Transverse colon (tissue), 4 donors: ENCODE measurements at regions not wholly inside any gene's neighbourhood (a gene's known extent, or its start where the extent isn't known, plus 50 kb on each side); places are given as distances from the start of the nearest gene placed in this dataset.

Experiments
- DNase-seq: peaks from one replicate; pipeline ENCODE4 v3.0.0-alpha.2; 2019
- H3K27ac ChIP-seq, 4 donors: fragments of 200-600 bp; sonication (generic); 2 replicates each; pipeline ENCODE4 v1.5.1; 2016 to 2018; ENCODE audit warnings: inconsistent platforms in 4 of 4
- H3K27me3 ChIP-seq: fragments of 200-600 bp; sonication (generic); 2 replicates; pipeline ENCODE4 v1.5.1; 2017; ENCODE audit warnings: inconsistent platforms
- H3K36me3 ChIP-seq, 4 donors: fragments of 200-600 bp; sonication (generic); 2 replicates each; pipeline ENCODE4 v1.5.1; 2017 to 2019; ENCODE audit warnings: inconsistent platforms in 4 of 4
- H3K4me1 ChIP-seq, 4 donors: fragments of 200-600 bp; sonication (generic); 2 replicates each; pipeline ENCODE4 v1.5.1; 2017 to 2020; ENCODE audit warnings: inconsistent platforms in 4 of 4
- H3K4me3 ChIP-seq, 4 donors: fragments of 200-600 bp; sonication (generic); 1 replicate in 1 of 4; 2 replicates in 3 of 4; pipeline versions ENCODE4 v1.5.1 to v1.6.1; 2017 to 2019; ENCODE audit warnings: inconsistent platforms in 4 of 4
- H3K9me3 ChIP-seq, 2 donors: fragments of 200-600 bp; sonication (generic); 2 replicates each; pipeline ENCODE4 v1.5.1; 2017 to 2019; ENCODE audit warnings: inconsistent platforms in 2 of 2
- EP300 ChIP-seq: sonication (generic); formaldehyde crosslinking; IDR thresholded peaks from one replicate; pipeline ENCODE4 v1.6.1; 2017; ENCODE audit warnings: antibody characterized with exemption, low read depth
- POLR2A ChIP-seq: fragments of 450-650 bp; IDR thresholded peaks from one replicate; pipeline ENCODE4 v1.6.1; 2016; ENCODE audit warnings: antibody characterized with exemption, mild to moderate bottlenecking, moderate library complexity
- POLR2AphosphoS5 ChIP-seq, 3 donors: sonication (generic); formaldehyde crosslinking; IDR thresholded peaks; one replicate each; pipeline ENCODE4 v1.6.1; 2016; ENCODE audit warnings: antibody characterized with exemption in 3 of 3
- whole genome bisulfite sequencing, 2 donors: methylation state at CpG; one replicate each; pipeline ENCODE4 v1.1.5; 2018; ENCODE audit warnings: low coverage in 1 of 2; 5-methylcytosine and 5-hydroxymethylcytosine counted together
- in situ Hi-C, 4 donors: fragments of 200-750 bp; cut with MboI; loops; one replicate each; pipeline versions ENCODE4 v1.15.0 to v1.15.1; 2017; ENCODE audit warnings: low sequenced_read_pairs in 3 of 4, low pct_ligation_motif_present in 1 of 4, low pct_unique_long_range_greater_than_20kb in 1 of 4
- intact Hi-C: fragments of 100-400 bp; cut with DNase I; formaldehyde crosslinking; loops from one replicate; pipeline ENCODE4 v1.15.1; 2023; ENCODE audit warnings: low total_unique reads
- TF ChIP-seq, protein P1 (sequence below), 5 experiments: fragments of 200-600 bp in 3 of 5; fragments of 450-650 bp in 2 of 5; sonication (generic) in 3 of 5; IDR thresholded peaks; 1 replicate in 2 of 5; 2 replicates in 3 of 5; pipeline ENCODE4 v1.5.1; 2016 to 2017; ENCODE audit warnings: antibody characterized with exemption in 5 of 5, inconsistent platforms in 3 of 5, mild to moderate bottlenecking in 2 of 5, moderate library complexity in 1 of 5

DNA sequence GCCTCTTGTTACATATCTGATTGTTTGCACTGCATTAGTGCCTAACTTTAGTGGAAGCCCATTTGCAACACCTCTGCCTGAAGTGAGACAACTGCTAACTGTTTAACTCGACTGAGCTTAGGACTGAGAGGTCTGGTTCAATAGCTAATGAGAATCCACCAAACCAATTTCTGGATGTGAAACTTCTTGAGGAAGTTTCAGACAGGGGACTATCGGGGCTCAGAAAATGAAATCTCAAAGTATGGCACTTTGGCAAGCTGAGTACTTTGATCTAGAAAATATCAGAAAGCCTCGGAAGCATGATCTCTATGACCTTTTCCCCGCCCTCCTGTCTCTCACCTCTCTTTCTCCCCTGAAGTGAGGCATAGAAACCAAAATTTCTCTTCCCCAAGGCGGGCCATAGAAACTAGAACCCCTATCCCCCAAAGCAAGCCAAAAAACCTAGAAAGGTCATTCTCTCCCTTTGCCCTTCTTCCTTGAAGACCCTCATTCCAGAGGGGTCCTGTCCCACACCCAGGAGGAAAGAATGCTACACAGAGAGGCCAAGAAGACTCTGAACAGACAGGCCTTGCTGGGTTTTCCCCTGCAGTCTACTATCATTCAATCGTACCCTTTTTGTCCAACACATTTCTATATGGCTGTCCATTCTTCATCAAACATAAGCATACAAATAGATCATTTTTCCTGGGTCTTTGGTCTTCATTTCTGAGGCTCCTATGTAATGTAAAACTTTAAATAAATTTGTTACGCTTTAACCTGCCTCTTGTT, 69.6 kb upstream of the CREB1 start:
- in situ Hi-C loops: loop anchor here in 1 of 4 donors (10.0 kb wide), 1 partner anchor 115 kb away; no protein-coding TSS in a partner anchor
- 68 to 69% methylated on average over 7 of the region's 7 CpGs for WGBS, 2 donors
- no peaks in the 10 kb centered on the region for H3K27me3 ChIP-seq
- intact Hi-C loops: loop anchor here (10.0 kb wide), 1 partner anchor 765 kb away; no protein-coding TSS in a partner anchor
- DNase-seq: no peak
- TF ChIP-seq, protein P1, sequence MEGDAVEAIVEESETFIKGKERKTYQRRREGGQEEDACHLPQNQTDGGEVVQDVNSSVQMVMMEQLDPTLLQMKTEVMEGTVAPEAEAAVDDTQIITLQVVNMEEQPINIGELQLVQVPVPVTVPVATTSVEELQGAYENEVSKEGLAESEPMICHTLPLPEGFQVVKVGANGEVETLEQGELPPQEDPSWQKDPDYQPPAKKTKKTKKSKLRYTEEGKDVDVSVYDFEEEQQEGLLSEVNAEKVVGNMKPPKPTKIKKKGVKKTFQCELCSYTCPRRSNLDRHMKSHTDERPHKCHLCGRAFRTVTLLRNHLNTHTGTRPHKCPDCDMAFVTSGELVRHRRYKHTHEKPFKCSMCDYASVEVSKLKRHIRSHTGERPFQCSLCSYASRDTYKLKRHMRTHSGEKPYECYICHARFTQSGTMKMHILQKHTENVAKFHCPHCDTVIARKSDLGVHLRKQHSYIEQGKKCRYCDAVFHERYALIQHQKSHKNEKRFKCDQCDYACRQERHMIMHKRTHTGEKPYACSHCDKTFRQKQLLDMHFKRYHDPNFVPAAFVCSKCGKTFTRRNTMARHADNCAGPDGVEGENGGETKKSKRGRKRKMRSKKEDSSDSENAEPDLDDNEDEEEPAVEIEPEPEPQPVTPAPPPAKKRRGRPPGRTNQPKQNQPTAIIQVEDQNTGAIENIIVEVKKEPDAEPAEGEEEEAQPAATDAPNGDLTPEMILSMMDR (IDR thresholded peaks at IDR 0.05): no peak
- no peak for TF ChIP-seq POLR2AphosphoS5 (IDR thresholded peaks at IDR 0.05)
- TF ChIP-seq POLR2A: no peak
- TF ChIP-seq EP300: no peak
- H3K4me3 ChIP-seq: no peak overlapping the region
- no peaks in the 10 kb centered on the region for H3K9me3 ChIP-seq
- no peaks in the 10 kb centered on the region for H3K36me3 ChIP-seq
- no peaks in the 10 kb centered on the region for H3K4me1 ChIP-seq
- no peak overlapping the region for H3K27ac ChIP-seq

DNA sequence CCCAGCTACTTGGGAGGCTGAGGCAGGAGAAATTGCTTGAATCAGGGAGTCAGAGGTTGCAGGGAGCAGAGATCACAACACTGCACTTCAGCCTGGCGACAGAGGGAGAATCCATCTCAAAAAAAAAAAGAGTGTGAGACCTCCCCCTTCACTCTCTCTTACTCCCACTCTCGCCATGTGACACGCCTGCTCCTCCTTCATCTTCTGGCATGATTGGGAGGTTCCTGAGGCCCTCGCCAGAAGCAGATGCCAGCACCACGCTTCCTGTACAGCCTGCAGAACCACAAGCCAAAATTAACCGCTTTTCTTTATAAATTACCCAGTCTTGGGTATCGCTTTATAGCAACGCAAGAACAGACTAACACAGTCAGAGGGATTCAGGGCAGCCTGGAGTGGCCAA, 66.3 kb upstream of the CREB1 start:
- in situ Hi-C loops: loop anchor here in 1 of 4 donors (10.0 kb wide), 1 partner anchor 119 kb away; no protein-coding TSS in a partner anchor
- Histone ChIP-seq H3K4me3 (no peak overlapping the region), H3K27me3 (no peaks in the 10 kb centered on the region), H3K4me1 (no peaks in the 10 kb centered on the region), H3K27ac (no peak overlapping the region), H3K36me3 (no peaks in the 10 kb centered on the region), H3K9me3 (no peaks in the 10 kb centered on the region)
- TF ChIP-seq, protein P1 (IDR thresholded peaks at IDR 0.05): no peak
- TF ChIP-seq POLR2AphosphoS5 (IDR thresholded peaks at IDR 0.05) (no peak), POLR2A (no peak), EP300 (no peak)
- intact Hi-C loops: loop anchor here (10.0 kb wide), 1 partner anchor 769 kb away; no protein-coding TSS in a partner anchor
- DNase-seq: no peak
- WGBS, 2 donors: 90 to 95% methylated on average over 4 to 8 of the region's 8 CpGs

DNA sequence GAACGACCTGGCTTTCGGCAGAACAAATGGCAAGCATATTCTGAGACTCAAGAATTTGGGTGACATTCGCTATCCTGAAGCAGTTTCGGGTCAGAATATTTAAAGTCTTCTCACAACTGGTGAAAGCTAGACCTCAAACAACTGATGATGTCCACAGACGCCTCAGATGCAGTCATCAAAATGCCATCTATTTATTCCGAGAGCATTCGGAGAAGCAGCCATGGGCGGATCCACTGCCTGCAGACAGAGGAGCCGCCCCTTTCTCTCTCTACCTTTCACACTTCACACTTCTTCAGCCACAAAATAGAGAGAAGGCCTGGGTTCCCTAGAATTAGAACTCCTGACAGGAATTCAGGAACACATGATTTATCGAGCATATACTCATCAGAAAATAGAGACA, 65.8 kb upstream of the CREB1 start:
- Histone ChIP-seq H3K27me3 (no peaks in the 10 kb centered on the region), H3K27ac (no peak overlapping the region), H3K36me3 (no peaks in the 10 kb centered on the region), H3K4me1 (no peaks in the 10 kb centered on the region), H3K4me3 (no peak overlapping the region), H3K9me3 (no peaks in the 10 kb centered on the region)
- in situ Hi-C loops: loop anchor here in 1 of 4 donors (10.0 kb wide), 1 partner anchor 119 kb away; no protein-coding TSS in a partner anchor
- TF ChIP-seq, protein P1 (IDR thresholded peaks at IDR 0.05): no peak
- TF ChIP-seq POLR2A: no peak
- TF ChIP-seq POLR2AphosphoS5 (IDR thresholded peaks at IDR 0.05): no peak
- intact Hi-C loops: loop anchor here (10.0 kb wide), 1 partner anchor 769 kb away; no protein-coding TSS in a partner anchor
- WGBS, 2 donors: 90 to 94% methylated on average over 7 to 10 of the region's 10 CpGs
- DNase-seq: no peak

GRCh38 chr2:207465894-207466293, 63.9 kb upstream of the CREB1 start:
- Histone ChIP-seq H3K36me3 (no peaks in the 10 kb centered on the region), H3K4me3 (no peak overlapping the region), H3K9me3 (no peaks in the 10 kb centered on the region), H3K4me1 (no peaks in the 10 kb centered on the region), H3K27me3 (no peaks in the 10 kb centered on the region), H3K27ac (no peak overlapping the region)
- intact Hi-C loops (loop anchor here (10.0 kb wide), 1 partner anchor 771 kb away; no protein-coding TSS in a partner anchor), in situ Hi-C loops (loop anchor here in 2 of 4 donors (5.0 to 10.0 kb wide), 2 partner anchors 121 to 774 kb away; no protein-coding TSS in a partner anchor)
- 89 to 100% methylated on average over 1 of the region's 1 CpG for WGBS, 2 donors
- DNase-seq: no peak
- TF ChIP-seq, protein P1 (IDR thresholded peaks at IDR 0.05): no peak
- TF ChIP-seq EP300 (no peak), POLR2A (no peak), POLR2AphosphoS5 (IDR thresholded peaks at IDR 0.05) (no peak)
